K562 (cell line): ENCODE measurements at regions not wholly inside any gene's neighbourhood (a gene's known extent, or its start where the extent isn't known, plus 50 kb on each side); places are given as distances from the start of the nearest gene placed in this dataset.

Experiments used
- ATAC-seq: fragments of 200-7000 bp; cut with Tn5 transposase; 3 replicates; pipeline ENCODE4 v1.9.1; 2020; ENCODE audit warnings: moderate library complexity
- BruUV-seq: library from RNA; stranded (reverse); fragments of 400-500 nt; replicated peaks from 2 replicates; lab custom pipeline; 2021; lab: Mats Ljungman, UMichigan
- CTCF ChIA-PET: fragments of 300-600 bp; formaldehyde crosslinking; extraction: SDS; loops from one replicate; lab custom pipeline; 2021; ENCODE audit warnings: low intra/inter-chr PET ratio; lab: Yijun Ruan, JAX
- POLR2A ChIA-PET: fragments of 300-600, 350-650 bp; sonication (Branson Sonifier 250); formaldehyde crosslinking; extraction: SDS; loops from one replicate; lab custom pipeline; 2021; ENCODE audit warnings: antibody characterized with exemption, inconsistent platforms; lab: Yijun Ruan, JAX
- DNase-seq, 4 experiments: peaks; one replicate each; pipeline versions ENCODE4 v3.0.0 to v3.0.0-alpha.2; 2011 to 2018; ENCODE audit warnings: low spot score in 3 of 4, mixed read lengths in 3 of 4; ENCODE audit errors: extremely low read depth in 1 of 4
- FAIRE-seq: peaks from 2 replicates; lab custom pipeline; 2011; peaks lifted over from hg19 to GRCh38; lab: Jason Lieb, UNC
- H2AFZ ChIP-seq: 2 replicates; pipeline ENCODE4 v1.6.0; 2011; ENCODE audit warnings: low read depth, low read length, control low read depth, inconsistent platforms
- H3K27ac ChIP-seq: fragments of 200-600 bp; 3 replicates; pipeline ENCODE4 v1.8.0; 2011; ENCODE audit warnings: low read depth, mild to moderate bottlenecking, control low read depth, inconsistent platforms, low read length, moderate library complexity, mixed read lengths; ENCODE audit errors: extremely low read depth
- H3K27me3 ChIP-seq, 2 experiments: fragments of 300-600 bp in 1 of 2; 2 replicates in 1 of 2; 3 replicates in 1 of 2; pipeline versions ENCODE4 v1.6.0 to v1.8.0; 2011; ENCODE audit warnings: inconsistent platforms in 2 of 2, low read length in 2 of 2, mild to moderate bottlenecking in 1 of 2, mixed read lengths in 1 of 2, moderate library complexity in 1 of 2; ENCODE audit not compliant: control insufficient read depth in 2 of 2, insufficient read depth in 2 of 2
- H3K36me3 ChIP-seq: fragments of 300-600 bp; 3 replicates; pipeline ENCODE4 v1.8.0; 2011; ENCODE audit warnings: mild to moderate bottlenecking, low read length, inconsistent platforms; ENCODE audit not compliant: control insufficient read depth, insufficient read depth
- H3K4me1 ChIP-seq, 2 experiments: fragments of 200-600 bp in 1 of 2; replicated peaks in 1 of 2; 2 replicates in 1 of 2; 3 replicates in 1 of 2; pipeline versions ENCODE4 v1.5.1 to v1.8.0; 2011; ENCODE audit warnings: inconsistent platforms in 2 of 2, low read length in 2 of 2, mild to moderate bottlenecking in 1 of 2, mixed read lengths in 1 of 2, moderate library complexity in 1 of 2; ENCODE audit not compliant: control insufficient read depth in 2 of 2, insufficient read depth in 2 of 2
- H3K4me2 ChIP-seq: 2 replicates; pipeline ENCODE4 v1.6.1; 2011; ENCODE audit warnings: low read length, control low read depth, inconsistent platforms, mixed read lengths; ENCODE audit not compliant: insufficient read depth
- H3K4me3 ChIP-seq: fragments of 200-600 bp; sonication (generic), shearing (Covaris generic); 2 replicates; pipeline ENCODE4 v1.5.1; 2016; ENCODE audit warnings: control low read depth, inconsistent platforms
- H3K79me2 ChIP-seq: fragments of 200-600 bp; 3 replicates; pipeline ENCODE4 v1.8.0; 2011; ENCODE audit warnings: low read length, inconsistent platforms; ENCODE audit not compliant: control insufficient read depth, insufficient read depth
- H3K9ac ChIP-seq, 2 experiments: 2 replicates each; pipeline versions ENCODE4 v1.6.0 to v1.6.1; 2011; ENCODE audit warnings: low read depth in 2 of 2, low read length in 2 of 2, control low read depth in 1 of 2, inconsistent platforms in 1 of 2, mild to moderate bottlenecking in 1 of 2, mixed read lengths in 1 of 2; ENCODE audit not compliant: insufficient read depth in 1 of 2
- H3K9me1 ChIP-seq: one replicate; pipeline ENCODE4 v1.6.0; 2011; ENCODE audit warnings: inconsistent platforms, mild to moderate bottlenecking, low read length, moderate library complexity; ENCODE audit not compliant: control insufficient read depth, insufficient read depth
- H3K9me3 ChIP-seq: replicated peaks from 2 replicates; pipeline ENCODE4 v1.5.1; 2011; ENCODE audit warnings: low read depth, low read length, inconsistent platforms; ENCODE audit not compliant: control insufficient read depth, insufficient read depth
- H4K20me1 ChIP-seq: replicated peaks from 2 replicates; pipeline ENCODE4 v1.6.1; 2011; ENCODE audit warnings: low read length, inconsistent platforms, mixed read lengths; ENCODE audit not compliant: control insufficient read depth, insufficient read depth
- ARID4B ChIP-seq: sonication (generic); formaldehyde crosslinking; IDR thresholded peaks from 2 replicates; pipeline ENCODE4 v1.8.0; 2022; ENCODE audit warnings: mild to moderate bottlenecking, missing genetic modification reagents
- CTCFL ChIP-seq: IDR thresholded peaks from 2 replicates; pipeline ENCODE4 v1.6.1; 2011; ENCODE audit warnings: borderline replicate concordance, low read depth, mild to moderate bottlenecking, moderate library complexity, low read length; ENCODE audit not compliant: insufficient read depth, poor library complexity, severe bottlenecking
- HNRNPH1 ChIP-seq: fragments of 200-400 bp; formaldehyde crosslinking; optimal IDR thresholded peaks from 2 replicates; pipeline ENCODE3; 2017; ENCODE audit warnings: low read depth, mild to moderate bottlenecking, low read length, moderate library complexity
- LEF1 ChIP-seq: fragments of 450-650 bp; IDR thresholded peaks from 2 replicates; pipeline ENCODE4 v1.6.1; 2016; ENCODE audit warnings: mild to moderate bottlenecking
- MAFK ChIP-seq: IDR thresholded peaks from 2 replicates; pipeline ENCODE4 v1.6.1; 2011; ENCODE audit warnings: low read length, improper control_type of control experiment
- OTX1 ChIP-seq: fragments of 450-650 bp; formaldehyde crosslinking; IDR thresholded peaks from 2 replicates; pipeline ENCODE4 v1.4.0; 2022; ENCODE audit warnings: mild to moderate bottlenecking
- RUNX1 ChIP-seq: sonication (generic); IDR thresholded peaks from 2 replicates; pipeline ENCODE4 v1.6.1; 2016; ENCODE audit warnings: antibody characterized with exemption, low read depth
- WGBS: fragments of 100-300 bp; shearing (Covaris generic); methylation state at CpG from one replicate; pipeline ENCODE4 v1.1.6; 2016; ENCODE audit warnings: low coverage, mixed read lengths; ENCODE audit not compliant: insufficient coverage; ENCODE audit errors: missing lambda C conversion rate; 5-methylcytosine and 5-hydroxymethylcytosine counted together
- in situ Hi-C: fragments of 300-500 bp; cut with MboI; formaldehyde crosslinking; loops from 4 replicates; pipeline ENCODE4 v1.15.0; 2018; ENCODE audit warnings: inconsistent platforms, mixed read lengths
- intact Hi-C: fragments of 100-400 bp; cut with micrococcal nuclease; formaldehyde crosslinking; loops from 2 replicates; pipeline ENCODE4 v1.14.2; 2022
- TF ChIP-seq, protein P1 (sequence below): sonication (generic); formaldehyde crosslinking; IDR thresholded peaks from 2 replicates; pipeline ENCODE4 v1.4.0; 2020; ENCODE audit warnings: mild to moderate bottlenecking, missing genetic modification reagents
- TF ChIP-seq, protein P2 (sequence below): fragments of 450-650 bp; IDR thresholded peaks from 2 replicates; pipeline ENCODE4 v1.6.1; 2014; ENCODE audit warnings: low read depth, mild to moderate bottlenecking, moderate library complexity, borderline replicate concordance

- TF ChIP-seq, protein P1, sequence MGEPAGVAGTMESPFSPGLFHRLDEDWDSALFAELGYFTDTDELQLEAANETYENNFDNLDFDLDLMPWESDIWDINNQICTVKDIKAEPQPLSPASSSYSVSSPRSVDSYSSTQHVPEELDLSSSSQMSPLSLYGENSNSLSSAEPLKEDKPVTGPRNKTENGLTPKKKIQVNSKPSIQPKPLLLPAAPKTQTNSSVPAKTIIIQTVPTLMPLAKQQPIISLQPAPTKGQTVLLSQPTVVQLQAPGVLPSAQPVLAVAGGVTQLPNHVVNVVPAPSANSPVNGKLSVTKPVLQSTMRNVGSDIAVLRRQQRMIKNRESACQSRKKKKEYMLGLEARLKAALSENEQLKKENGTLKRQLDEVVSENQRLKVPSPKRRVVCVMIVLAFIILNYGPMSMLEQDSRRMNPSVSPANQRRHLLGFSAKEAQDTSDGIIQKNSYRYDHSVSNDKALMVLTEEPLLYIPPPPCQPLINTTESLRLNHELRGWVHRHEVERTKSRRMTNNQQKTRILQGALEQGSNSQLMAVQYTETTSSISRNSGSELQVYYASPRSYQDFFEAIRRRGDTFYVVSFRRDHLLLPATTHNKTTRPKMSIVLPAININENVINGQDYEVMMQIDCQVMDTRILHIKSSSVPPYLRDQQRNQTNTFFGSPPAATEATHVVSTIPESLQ (CRISPR knock-in tag) = no peak
- TF ChIP-seq HNRNPH1 (no peak), LEF1 (no peak), ARID4B (CRISPR knock-in tag) (no peak)
Observed at GRCh38 chr7:46939089-46939488, 642.8 kb downstream of the TNS3 start (continued).

DNA sequence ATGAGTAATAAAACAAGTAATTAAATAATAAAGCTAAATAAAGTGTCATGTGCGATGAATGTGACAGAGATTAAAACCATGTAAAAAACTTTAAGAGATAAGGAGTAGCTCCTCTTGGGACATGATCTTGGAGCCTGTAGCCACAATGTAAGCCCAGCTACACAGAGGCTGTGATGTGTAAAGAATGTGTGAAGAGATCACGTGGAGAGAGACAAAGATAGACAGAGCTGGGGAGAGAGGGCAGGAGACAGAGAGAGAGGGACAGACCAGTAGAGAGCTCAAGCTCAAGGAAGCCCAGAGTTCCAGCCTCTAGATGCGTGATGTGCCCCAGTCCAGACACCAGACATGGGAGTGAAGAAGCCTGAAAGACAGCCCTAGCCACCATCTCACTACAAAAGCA, 644.1 kb downstream of the TNS3 start:
- FAIRE-seq (no peak), DNase-seq (no peak), ATAC-seq (no peak)
- no TSS peak for BruUV-seq
- Histone ChIP-seq H2AFZ (no peak overlapping the region), H3K79me2 (no peaks in the 10 kb centered on the region), H3K27me3 (no peaks in the 10 kb centered on the region), H3K9ac (no peak overlapping the region), H3K36me3 (no peaks in the 10 kb centered on the region), H3K9me1 (no peaks in the 10 kb centered on the region), H3K9me3 (no peaks in the 10 kb centered on the region), H3K27ac (no peak overlapping the region), H4K20me1 (no peaks in the 10 kb centered on the region), H3K4me3 (no peak overlapping the region), H3K4me2 (no peak overlapping the region), H3K4me1 (no peaks in the 10 kb centered on the region)
- WGBS = 0% methylated on average over 3 of the region's 3 CpGs
- ChIA-PET POLR2A (no interaction called here), CTCF (no interaction called here)
- intact Hi-C loops = no loop called here
- in situ Hi-C loops = no loop called here
- TF ChIP-seq, protein P2, sequence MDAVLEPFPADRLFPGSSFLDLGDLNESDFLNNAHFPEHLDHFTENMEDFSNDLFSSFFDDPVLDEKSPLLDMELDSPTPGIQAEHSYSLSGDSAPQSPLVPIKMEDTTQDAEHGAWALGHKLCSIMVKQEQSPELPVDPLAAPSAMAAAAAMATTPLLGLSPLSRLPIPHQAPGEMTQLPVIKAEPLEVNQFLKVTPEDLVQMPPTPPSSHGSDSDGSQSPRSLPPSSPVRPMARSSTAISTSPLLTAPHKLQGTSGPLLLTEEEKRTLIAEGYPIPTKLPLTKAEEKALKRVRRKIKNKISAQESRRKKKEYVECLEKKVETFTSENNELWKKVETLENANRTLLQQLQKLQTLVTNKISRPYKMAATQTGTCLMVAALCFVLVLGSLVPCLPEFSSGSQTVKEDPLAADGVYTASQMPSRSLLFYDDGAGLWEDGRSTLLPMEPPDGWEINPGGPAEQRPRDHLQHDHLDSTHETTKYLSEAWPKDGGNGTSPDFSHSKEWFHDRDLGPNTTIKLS = no peak
- TF ChIP-seq CTCFL = no peak
- no peak for TF ChIP-seq OTX1 (CRISPR knock-in tag)
- TF ChIP-seq MAFK = no peak
- no peak for TF ChIP-seq RUNX1
